WTC11 (cell line): ENCODE measurements at regions not wholly inside any gene's neighbourhood (a gene's known extent, or its start where the extent isn't known, plus 50 kb on each side); places are given as distances from the start of the nearest gene placed in this dataset.

ENCODE experiments used
- ATAC-seq: fragments of 200-7000 bp; cut with Tn5 transposase; 2 replicates; pipeline ENCODE4 v1.10.0; 2021; ENCODE audit warnings: mild to moderate bottlenecking, moderate library complexity
- CTCF ChIA-PET: fragments of 300-600 bp; sonication (Branson Sonifier 250); formaldehyde crosslinking; loops from one replicate; lab custom pipeline; 2021; ENCODE audit warnings: antibody characterized with exemption; lab: Charles Lee
- POLR2A ChIA-PET: fragments of 350-600 bp; sonication (Branson Sonifier 250); formaldehyde crosslinking; loops from one replicate; lab custom pipeline; 2021; ENCODE audit warnings: antibody characterized with exemption; lab: Charles Lee
- DNase-seq: peaks from one replicate; pipeline ENCODE4 v3.0.0; 2021; ENCODE audit warnings: low spot score
- H3K27ac Mint-ChIP-seq: 2 replicates; pipeline ENCODE4 v1.8.0; 2021; ENCODE audit warnings: mixed read lengths
- H3K27me3 Mint-ChIP-seq: 2 replicates; pipeline ENCODE4 v1.8.0; 2021; ENCODE audit warnings: low read depth, mild to moderate bottlenecking, moderate library complexity, mixed read lengths
- H3K36me3 Mint-ChIP-seq: 2 replicates; pipeline ENCODE4 v1.8.0; 2021; ENCODE audit warnings: mixed read lengths
- H3K4me1 Mint-ChIP-seq: 2 replicates; pipeline ENCODE4 v1.8.0; 2022; ENCODE audit warnings: mixed read lengths
- H3K4me3 Mint-ChIP-seq: 2 replicates; pipeline ENCODE4 v1.8.0; 2021; ENCODE audit warnings: mild to moderate bottlenecking, moderate library complexity, mixed read lengths
- H3K9me3 Mint-ChIP-seq: 2 replicates; pipeline ENCODE4 v1.8.0; 2021; ENCODE audit warnings: mixed read lengths
- AFF4 ChIP-seq: sonication (generic); formaldehyde crosslinking; IDR thresholded peaks from 2 replicates; pipeline ENCODE4 v1.8.1; 2023; ENCODE audit warnings: mild to moderate bottlenecking, missing genetic modification reagents, borderline replicate concordance
- ATF1 ChIP-seq: sonication (generic); formaldehyde crosslinking; IDR thresholded peaks from 2 replicates; pipeline ENCODE4 v1.8.1; 2023; ENCODE audit warnings: mild to moderate bottlenecking, moderate library complexity, missing genetic modification reagents
- CDX4 ChIP-seq: fragments of 250-450 bp; sonication (Bioruptor Pico); IDR thresholded peaks from 2 replicates; pipeline ENCODE4 v1.9.0; 2021; ENCODE audit warnings: moderate library complexity, mild to moderate bottlenecking, inconsistent platforms, borderline replicate concordance
- CREB1 ChIP-seq: sonication (generic); formaldehyde crosslinking; IDR thresholded peaks from 2 replicates; pipeline ENCODE4 v1.8.0; 2023; ENCODE audit warnings: mild to moderate bottlenecking, missing genetic modification reagents
- HMGA2 ChIP-seq: fragments of 250-450 bp; sonication (Bioruptor Pico); IDR thresholded peaks from 2 replicates; pipeline ENCODE4 v1.4.0; 2021; ENCODE audit warnings: mild to moderate bottlenecking, moderate library complexity
- JAZF1 ChIP-seq: fragments of 250-450 bp; sonication (Bioruptor Pico); IDR thresholded peaks from 2 replicates; pipeline ENCODE4 v1.9.0; 2021; ENCODE audit warnings: moderate library complexity, mild to moderate bottlenecking, inconsistent platforms
- KAT7 ChIP-seq: sonication (generic); formaldehyde crosslinking; IDR thresholded peaks from 2 replicates; pipeline ENCODE4 v1.8.1; 2023; ENCODE audit warnings: missing genetic modification reagents, mild to moderate bottlenecking, borderline replicate concordance
- MAX ChIP-seq: sonication (generic); formaldehyde crosslinking; IDR thresholded peaks from 2 replicates; pipeline ENCODE4 v1.8.0; 2022; ENCODE audit warnings: mild to moderate bottlenecking, missing genetic modification reagents
- NFYB ChIP-seq: sonication (generic); formaldehyde crosslinking; conservative IDR thresholded peaks from 2 replicates; pipeline ENCODE4 v1.8.0; 2022; ENCODE audit warnings: low read depth, missing genetic modification reagents
- NR2C2 ChIP-seq: sonication (generic); formaldehyde crosslinking; IDR thresholded peaks from 2 replicates; pipeline ENCODE4 v1.8.0; 2022; ENCODE audit warnings: mild to moderate bottlenecking, missing genetic modification reagents
- OVOL2 ChIP-seq: fragments of 250-450 bp; sonication (Bioruptor Pico); IDR thresholded peaks from 2 replicates; pipeline ENCODE4 v1.9.0; 2021; ENCODE audit warnings: mild to moderate bottlenecking, borderline replicate concordance
- PRDM15 ChIP-seq: sonication (generic); formaldehyde crosslinking; IDR thresholded peaks from 2 replicates; pipeline ENCODE4 v1.8.0; 2022; ENCODE audit warnings: missing genetic modification reagents
- RELA ChIP-seq: sonication (generic); formaldehyde crosslinking; IDR thresholded peaks from 2 replicates; pipeline ENCODE4 v1.8.1; 2022; ENCODE audit warnings: missing genetic modification reagents, mild to moderate bottlenecking, borderline replicate concordance
- USF1 ChIP-seq: sonication (generic); formaldehyde crosslinking; IDR thresholded peaks from 2 replicates; pipeline ENCODE4 v1.8.0; 2022; ENCODE audit warnings: mild to moderate bottlenecking, missing genetic modification reagents
- ZNF138 ChIP-seq: sonication (generic); formaldehyde crosslinking; conservative IDR thresholded peaks from 2 replicates; pipeline ENCODE4 v1.8.1; 2022; ENCODE audit warnings: mild to moderate bottlenecking, moderate library complexity, missing genetic modification reagents
- ZNF232 ChIP-seq: sonication (generic); formaldehyde crosslinking; IDR thresholded peaks from 2 replicates; pipeline ENCODE4 v1.8.0; 2022; ENCODE audit warnings: mild to moderate bottlenecking, missing genetic modification reagents
- TF ChIP-seq, protein P1 (sequence below): sonication (generic); formaldehyde crosslinking; IDR thresholded peaks from 2 replicates; pipeline ENCODE4 v1.8.1; 2023; ENCODE audit warnings: mild to moderate bottlenecking, missing genetic modification reagents
- TF ChIP-seq, protein P2 (sequence below): sonication (generic); formaldehyde crosslinking; IDR thresholded peaks from 2 replicates; pipeline ENCODE4 v1.8.1; 2022; ENCODE audit warnings: low read depth, mild to moderate bottlenecking, moderate library complexity, missing genetic modification reagents, borderline replicate concordance
- TF ChIP-seq, protein P3 (sequence below): fragments of 200-600 bp; IDR thresholded peaks from 2 replicates; pipeline ENCODE4 v1.8.0; 2022; ENCODE audit warnings: antibody characterized with exemption
- TF ChIP-seq, protein P4 (sequence below): sonication (generic); formaldehyde crosslinking; IDR thresholded peaks from 2 replicates; pipeline ENCODE4 v1.8.1; 2022; ENCODE audit warnings: low read depth, missing genetic modification reagents, borderline replicate concordance

GRCh38 chr5:32936329-32936728 is 225.2 kb downstream of the NPR3 start (continued):
- TF ChIP-seq JAZF1 (CRISPR knock-in tag) (no peak), PRDM15 (CRISPR knock-in tag) (no peak), ZNF232 (CRISPR knock-in tag) (no peak), KAT7 (CRISPR knock-in tag) (no peak), NR2C2 (no peak), MAX (no peak), CDX4 (CRISPR knock-in tag) (no peak), ZNF138 (CRISPR knock-in tag) (no peak), HMGA2 (CRISPR knock-in tag) (no peak)
- TF ChIP-seq, protein P1, sequence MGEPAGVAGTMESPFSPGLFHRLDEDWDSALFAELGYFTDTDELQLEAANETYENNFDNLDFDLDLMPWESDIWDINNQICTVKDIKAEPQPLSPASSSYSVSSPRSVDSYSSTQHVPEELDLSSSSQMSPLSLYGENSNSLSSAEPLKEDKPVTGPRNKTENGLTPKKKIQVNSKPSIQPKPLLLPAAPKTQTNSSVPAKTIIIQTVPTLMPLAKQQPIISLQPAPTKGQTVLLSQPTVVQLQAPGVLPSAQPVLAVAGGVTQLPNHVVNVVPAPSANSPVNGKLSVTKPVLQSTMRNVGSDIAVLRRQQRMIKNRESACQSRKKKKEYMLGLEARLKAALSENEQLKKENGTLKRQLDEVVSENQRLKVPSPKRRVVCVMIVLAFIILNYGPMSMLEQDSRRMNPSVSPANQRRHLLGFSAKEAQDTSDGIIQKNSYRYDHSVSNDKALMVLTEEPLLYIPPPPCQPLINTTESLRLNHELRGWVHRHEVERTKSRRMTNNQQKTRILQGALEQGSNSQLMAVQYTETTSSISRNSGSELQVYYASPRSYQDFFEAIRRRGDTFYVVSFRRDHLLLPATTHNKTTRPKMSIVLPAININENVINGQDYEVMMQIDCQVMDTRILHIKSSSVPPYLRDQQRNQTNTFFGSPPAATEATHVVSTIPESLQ, result no peak
- TF ChIP-seq, protein P2, sequence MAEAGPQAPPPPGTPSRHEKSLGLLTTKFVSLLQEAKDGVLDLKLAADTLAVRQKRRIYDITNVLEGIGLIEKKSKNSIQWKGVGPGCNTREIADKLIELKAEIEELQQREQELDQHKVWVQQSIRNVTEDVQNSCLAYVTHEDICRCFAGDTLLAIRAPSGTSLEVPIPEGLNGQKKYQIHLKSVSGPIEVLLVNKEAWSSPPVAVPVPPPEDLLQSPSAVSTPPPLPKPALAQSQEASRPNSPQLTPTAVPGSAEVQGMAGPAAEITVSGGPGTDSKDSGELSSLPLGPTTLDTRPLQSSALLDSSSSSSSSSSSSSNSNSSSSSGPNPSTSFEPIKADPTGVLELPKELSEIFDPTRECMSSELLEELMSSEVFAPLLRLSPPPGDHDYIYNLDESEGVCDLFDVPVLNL, result no peak

- Mint-ChIP-seq H3K9me3 (peaks cover 9% of the 10 kb centered on the region), H3K27me3 (no peaks in the 10 kb centered on the region), H3K27ac (no peak overlapping the region), H3K36me3 (no peaks in the 10 kb centered on the region), H3K4me1 (no peaks in the 10 kb centered on the region), H3K4me3 (no peak overlapping the region)
- ChIA-PET POLR2A (no interaction called here), CTCF (no interaction called here)
- ATAC-seq, result peak; percentile 87
- DNase-seq, result peak; percentile 29
- TF ChIP-seq RELA (CRISPR knock-in tag) (no peak), USF1 (no peak), AFF4 (CRISPR knock-in tag) (no peak), OVOL2 (CRISPR knock-in tag) (no peak), NFYB (CRISPR knock-in tag) (no peak), CREB1 (no peak), ATF1 (CRISPR knock-in tag) (no peak)
- TF ChIP-seq, protein P3, sequence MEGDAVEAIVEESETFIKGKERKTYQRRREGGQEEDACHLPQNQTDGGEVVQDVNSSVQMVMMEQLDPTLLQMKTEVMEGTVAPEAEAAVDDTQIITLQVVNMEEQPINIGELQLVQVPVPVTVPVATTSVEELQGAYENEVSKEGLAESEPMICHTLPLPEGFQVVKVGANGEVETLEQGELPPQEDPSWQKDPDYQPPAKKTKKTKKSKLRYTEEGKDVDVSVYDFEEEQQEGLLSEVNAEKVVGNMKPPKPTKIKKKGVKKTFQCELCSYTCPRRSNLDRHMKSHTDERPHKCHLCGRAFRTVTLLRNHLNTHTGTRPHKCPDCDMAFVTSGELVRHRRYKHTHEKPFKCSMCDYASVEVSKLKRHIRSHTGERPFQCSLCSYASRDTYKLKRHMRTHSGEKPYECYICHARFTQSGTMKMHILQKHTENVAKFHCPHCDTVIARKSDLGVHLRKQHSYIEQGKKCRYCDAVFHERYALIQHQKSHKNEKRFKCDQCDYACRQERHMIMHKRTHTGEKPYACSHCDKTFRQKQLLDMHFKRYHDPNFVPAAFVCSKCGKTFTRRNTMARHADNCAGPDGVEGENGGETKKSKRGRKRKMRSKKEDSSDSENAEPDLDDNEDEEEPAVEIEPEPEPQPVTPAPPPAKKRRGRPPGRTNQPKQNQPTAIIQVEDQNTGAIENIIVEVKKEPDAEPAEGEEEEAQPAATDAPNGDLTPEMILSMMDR, result peak; percentile 67; the same call in 1 of the 2 replicates
- TF ChIP-seq, protein P4, sequence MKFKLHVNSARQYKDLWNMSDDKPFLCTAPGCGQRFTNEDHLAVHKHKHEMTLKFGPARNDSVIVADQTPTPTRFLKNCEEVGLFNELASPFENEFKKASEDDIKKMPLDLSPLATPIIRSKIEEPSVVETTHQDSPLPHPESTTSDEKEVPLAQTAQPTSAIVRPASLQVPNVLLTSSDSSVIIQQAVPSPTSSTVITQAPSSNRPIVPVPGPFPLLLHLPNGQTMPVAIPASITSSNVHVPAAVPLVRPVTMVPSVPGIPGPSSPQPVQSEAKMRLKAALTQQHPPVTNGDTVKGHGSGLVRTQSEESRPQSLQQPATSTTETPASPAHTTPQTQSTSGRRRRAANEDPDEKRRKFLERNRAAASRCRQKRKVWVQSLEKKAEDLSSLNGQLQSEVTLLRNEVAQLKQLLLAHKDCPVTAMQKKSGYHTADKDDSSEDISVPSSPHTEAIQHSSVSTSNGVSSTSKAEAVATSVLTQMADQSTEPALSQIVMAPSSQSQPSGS (CRISPR knock-in tag), result no peak
Measured at GRCh38 chr5:32942225-32942989, 231.3 kb downstream of the NPR3 start.
